Stimulated activated CD4-positive, alpha-beta T cell treated with anti-CD3 and anti-CD28 coated beads, Interleukin-4, amount 100 ng/mL, for 24 hours (primary cell): ENCODE measurements at regions not wholly inside any gene's neighbourhood (a gene's known extent, or its start where the extent isn't known, plus 50 kb on each side); places are given as distances from the start of the nearest gene placed in this dataset.
"Not testable (repeated sequence)": the region's sequence is repeated elsewhere in the genome, so short reads cannot be mapped to it uniquely, and the experiment has no call there.

ENCODE experiments used
- DNase-seq: peaks from one replicate; pipeline ENCODE4 v3.0.0-alpha.2; 2020

GRCh38 chr18:70936160-70936559 lies 647.3 kb downstream of the SOCS6 start:
- DNase-seq, result no peak

- DNase-seq, result no peak
Measured at GRCh38 chr18:70931942-70932814, 643.3 kb downstream of the SOCS6 start.

DNA sequence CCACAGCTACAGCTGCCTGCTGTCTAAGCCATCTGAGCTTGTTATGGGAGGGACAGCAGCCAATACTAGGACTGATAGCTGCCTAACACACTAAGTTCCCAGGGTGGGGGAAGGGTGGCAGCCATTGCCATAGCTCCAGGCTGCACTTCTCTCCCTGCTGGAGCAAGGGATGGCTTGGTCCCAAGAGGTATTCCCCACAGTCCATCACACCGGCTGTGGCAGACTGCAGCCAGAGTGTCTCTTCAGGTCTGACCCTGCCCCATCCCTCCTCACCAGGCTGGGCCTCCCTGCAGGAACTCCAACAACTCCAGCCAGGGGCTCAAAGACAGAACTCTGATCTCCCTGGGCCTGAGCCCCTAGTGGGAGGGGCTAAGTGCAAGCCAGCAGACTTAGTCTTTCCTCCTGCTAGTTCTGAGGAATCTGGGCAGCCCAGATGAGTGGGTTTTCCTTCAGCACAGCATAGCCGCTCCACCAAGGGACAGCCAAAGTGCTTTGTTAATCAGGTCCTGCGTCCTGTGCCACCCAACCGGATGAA lies 632.1 kb downstream of the SOCS6 start:
- no peak for DNase-seq

GRCh38 chr18:70907673-70908072 lies 618.8 kb downstream of the SOCS6 start:
- DNase-seq, result no peak

DNA sequence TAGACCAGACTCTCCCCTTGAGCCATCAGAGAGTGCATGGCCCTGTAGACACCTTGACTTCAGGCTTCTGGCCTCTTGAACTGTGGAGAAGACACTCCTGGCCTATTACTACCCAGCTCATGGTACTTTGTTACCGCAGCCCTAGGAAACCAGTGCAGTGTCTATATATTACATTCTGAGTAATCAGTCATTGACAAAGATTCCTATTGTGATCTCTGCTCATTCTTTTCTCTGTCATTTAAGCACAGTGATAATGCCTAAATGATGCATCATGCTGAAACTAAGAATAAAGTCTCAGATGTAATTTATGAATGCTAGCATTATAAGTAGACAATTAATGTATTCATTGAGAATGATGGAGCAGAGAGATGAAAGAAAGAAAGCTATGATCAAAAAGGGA lies 603.5 kb downstream of the SOCS6 start:
- no peak for DNase-seq

- no peak for DNase-seq
Measured at GRCh38 chr18:70870292-70870691, 581.4 kb downstream of the SOCS6 start.

DNA sequence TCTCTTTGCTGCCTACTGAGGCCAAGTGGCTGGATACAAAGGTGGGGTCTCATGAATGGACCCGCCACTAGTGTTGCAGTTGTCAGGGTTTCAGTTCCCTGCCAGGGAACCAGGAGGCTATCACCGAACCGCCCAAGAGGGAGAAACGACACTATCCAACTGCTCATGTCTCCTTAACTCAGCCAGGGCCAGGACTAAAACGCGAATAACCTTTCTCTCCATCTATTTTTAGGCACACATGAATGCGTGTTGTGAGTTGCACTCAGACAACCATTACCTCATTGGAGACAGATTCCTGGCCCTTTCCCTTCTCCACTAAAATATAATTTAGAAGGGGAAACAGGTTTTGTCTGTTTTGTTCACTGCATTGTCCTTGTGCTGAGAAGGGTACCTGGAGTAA lies 559.5 kb downstream of the SOCS6 start:
- no peak for DNase-seq

GRCh38 chr18:70840649-70841048 lies 551.8 kb downstream of the SOCS6 start:
- DNase-seq, result no peak

- DNase-seq, result no peak
Measured at GRCh38 chr18:70827632-70828031, 538.8 kb downstream of the SOCS6 start.

DNA sequence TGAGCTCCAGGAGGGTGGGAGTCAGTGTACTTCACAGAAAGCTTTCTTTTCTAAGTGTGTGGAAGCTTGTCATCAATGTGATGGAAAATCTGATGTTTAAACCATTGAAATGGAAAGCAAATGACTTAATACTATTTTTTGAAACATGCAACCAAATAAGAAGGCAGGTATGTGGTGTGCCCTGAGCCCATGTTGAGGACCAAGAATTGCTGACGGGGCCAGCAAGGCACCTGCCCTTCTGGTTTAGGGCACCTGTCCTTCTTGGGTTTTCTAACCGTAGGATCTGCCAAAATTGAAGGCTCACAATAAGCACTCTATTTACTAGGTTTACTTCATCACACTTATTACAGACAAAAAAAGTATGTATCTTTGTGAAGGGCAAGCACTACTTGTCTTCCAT lies 537.7 kb downstream of the SOCS6 start:
- DNase-seq, result no peak

- DNase-seq, result no peak
Measured at GRCh38 chr18:70822691-70823090, 533.8 kb downstream of the SOCS6 start.

DNA sequence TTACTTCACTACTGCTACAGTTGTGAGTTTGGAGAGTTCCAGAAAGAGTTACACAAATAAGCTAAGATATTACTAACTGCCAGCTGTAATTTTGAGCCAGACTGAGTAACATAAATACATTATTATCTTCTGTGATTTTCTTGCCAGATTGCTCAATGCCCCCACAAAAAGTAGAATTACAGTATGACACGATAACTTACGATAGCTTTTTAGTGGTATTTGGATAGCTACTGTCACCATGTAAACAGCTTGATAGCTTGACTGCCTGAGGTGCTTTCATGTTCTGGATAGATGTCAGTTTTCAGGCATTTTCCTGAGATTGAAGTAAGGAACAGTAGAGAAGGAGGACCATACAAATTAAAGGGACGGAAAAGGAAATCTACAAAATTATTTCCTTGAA lies 533.3 kb downstream of the SOCS6 start:
- DNase-seq, result no peak

GRCh38 chr18:70808481-70809056 lies 519.7 kb downstream of the SOCS6 start:
- no peak for DNase-seq

GRCh38 chr18:70781860-70782453 lies 493.1 kb downstream of the SOCS6 start:
- peak; percentile 69 for DNase-seq

DNA sequence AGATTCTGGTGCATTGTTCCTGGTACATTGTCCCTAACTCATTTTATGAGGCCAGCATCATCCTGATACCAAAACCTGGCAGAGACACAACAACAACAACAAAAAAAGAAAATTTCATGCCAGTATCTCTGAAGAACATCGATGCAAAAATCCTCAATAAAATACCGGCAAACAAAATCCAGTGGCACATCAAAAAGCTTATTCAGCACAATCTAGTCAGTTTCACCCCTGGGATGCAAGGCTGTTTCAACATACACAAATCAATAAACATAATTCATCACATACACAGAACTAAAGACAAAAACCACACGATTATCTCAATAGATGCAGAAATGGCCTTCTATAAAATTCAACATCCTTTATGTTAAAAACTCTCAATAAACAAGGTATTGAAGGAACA lies 477.4 kb downstream of the SOCS6 start:
- DNase-seq, result not testable (repeated sequence)

- no peak for DNase-seq
Measured at GRCh38 chr18:70762812-70763211, 474.0 kb downstream of the SOCS6 start.

DNA sequence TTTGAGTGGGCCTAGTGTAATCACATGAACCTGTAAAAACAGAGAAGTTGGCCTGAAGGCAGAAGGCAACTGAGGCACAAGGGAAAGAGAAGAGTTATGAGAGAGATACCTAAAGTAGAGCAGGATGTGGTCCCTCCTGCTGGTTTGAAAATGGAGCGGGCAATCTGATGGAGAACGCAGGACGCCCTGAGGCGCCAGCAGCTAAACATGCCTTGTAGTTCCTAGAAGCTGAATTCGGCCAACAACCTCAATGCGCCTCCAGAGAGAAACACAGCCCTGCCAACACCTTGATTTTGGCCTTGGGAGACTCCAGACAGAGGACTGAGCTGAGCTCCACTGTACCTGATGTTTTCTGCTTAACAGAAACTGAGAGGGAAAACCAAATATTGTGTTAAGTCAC lies 469.9 kb downstream of the SOCS6 start:
- DNase-seq, result no peak

DNA sequence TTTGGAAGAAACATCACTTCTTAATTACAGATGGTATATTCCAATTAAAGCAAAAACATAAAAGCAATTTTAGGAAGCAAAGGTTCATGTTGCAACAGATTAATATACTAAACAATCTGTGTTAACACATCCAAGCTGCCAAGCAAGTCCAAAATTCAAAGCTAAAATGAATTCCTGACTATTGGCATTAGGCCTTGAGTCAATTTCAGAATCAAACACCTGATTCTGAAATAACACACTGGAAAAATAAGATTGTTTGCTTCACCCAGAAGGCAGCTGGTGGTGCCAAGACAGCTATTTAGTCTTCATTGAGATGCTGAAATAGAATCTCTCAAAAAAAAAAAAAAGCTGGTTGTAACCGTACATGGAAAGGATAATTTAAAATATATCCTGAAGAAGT lies 465.6 kb downstream of the SOCS6 start:
- no peak for DNase-seq

DNA sequence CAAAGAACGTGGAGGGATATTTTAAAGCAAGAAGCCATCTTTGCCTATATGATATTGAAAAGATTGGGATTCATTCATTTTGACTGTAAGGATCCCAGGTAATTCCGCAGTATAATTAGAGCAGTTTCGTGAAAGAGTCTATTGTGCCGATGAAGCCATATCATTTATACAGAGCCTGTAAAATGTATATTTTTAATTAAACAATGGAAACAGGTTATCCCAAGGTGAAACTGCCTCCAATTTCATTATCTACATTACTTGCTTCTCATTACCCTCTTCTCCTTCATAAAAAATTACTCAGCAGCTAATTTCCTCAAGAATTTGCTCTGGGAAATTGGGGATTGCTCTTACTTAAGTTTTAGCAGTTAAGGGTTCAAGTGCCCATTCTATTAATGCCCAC lies 444.1 kb downstream of the SOCS6 start:
- no peak for DNase-seq

GRCh38 chr18:70732188-70732587 lies 443.3 kb downstream of the SOCS6 start:
- DNase-seq, result no peak

GRCh38 chr18:70720607-70721006 lies 431.8 kb downstream of the SOCS6 start:
- DNase-seq, result no peak

GRCh38 chr18:70709720-70710119 lies 420.9 kb downstream of the SOCS6 start:
- DNase-seq, result no peak

- no peak for DNase-seq
Measured at GRCh38 chr18:70709144-70709543, 420.3 kb downstream of the SOCS6 start.

DNA sequence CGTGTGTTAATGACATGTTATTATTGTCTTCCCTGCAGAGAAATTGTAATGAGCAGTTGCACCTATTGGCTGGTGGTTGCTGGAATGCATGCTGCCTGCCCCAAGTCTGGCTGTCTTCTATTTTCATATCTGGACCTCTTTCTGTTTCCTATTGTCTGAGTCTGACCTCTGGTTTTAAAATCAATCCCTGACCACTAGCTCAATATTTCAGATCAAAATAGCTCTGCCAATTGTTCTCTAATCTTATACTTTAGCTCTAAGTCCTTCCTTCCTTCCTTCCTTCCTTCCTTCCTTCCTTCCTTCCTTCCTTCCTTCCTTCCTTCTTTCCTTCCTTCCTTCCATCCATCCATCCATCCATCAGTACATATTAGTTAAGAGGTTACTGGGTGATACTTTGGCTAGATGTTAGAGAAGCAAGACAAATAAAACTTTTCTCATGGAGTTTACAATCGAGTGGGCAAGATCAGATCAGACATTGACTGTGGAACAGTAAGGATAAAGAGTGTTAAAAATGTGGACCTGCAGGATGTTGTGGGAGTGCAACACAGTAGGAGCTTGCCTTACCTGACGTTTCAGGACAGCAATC lies 417.1 kb downstream of the SOCS6 start:
- DNase-seq, result no peak
